A673 (cell line): ENCODE measurements at regions not wholly inside any gene's neighbourhood (a gene's known extent, or its start where the extent isn't known, plus 50 kb on each side); places are given as distances from the start of the nearest gene placed in this dataset.

Experiments
- EZH2 ChIP-seq: fragments of 200-600 bp; sonication (generic); IDR thresholded peaks from 2 replicates; pipeline ENCODE4 v1.6.1; 2017; ENCODE audit warnings: borderline replicate concordance, low read depth, mild to moderate bottlenecking, mixed read lengths, antibody characterized with exemption, low read length; ENCODE audit not compliant: poor library complexity, severe bottlenecking
- TF ChIP-seq, protein P1 (sequence below): fragments of 300-800, 200-600 bp; sonication (generic); conservative IDR thresholded peaks from 2 replicates; pipeline ENCODE4 v1.5.1; 2017; ENCODE audit warnings: low read depth, mild to moderate bottlenecking, antibody characterized with exemption, low read length, moderate library complexity, mixed read lengths

DNA sequence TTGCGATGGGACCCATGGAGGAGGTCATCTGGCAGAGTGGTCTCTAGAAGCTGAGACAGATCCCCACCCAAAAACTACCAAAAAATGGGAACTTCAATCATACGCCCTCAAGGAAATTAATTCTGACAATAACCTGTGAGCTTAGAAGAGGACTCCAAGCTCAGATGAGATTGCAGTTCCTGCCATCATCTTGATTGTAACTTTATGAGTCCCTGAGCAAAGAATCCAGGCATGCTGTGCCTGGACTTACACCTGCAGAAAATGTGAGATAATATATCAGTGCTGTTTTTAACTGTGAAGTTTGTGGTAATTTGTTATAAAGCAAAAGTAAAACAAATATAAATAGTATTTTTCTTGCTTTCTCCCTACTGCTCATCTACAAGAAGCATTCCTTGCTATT lies 299.6 kb upstream of the MBL2 start:
- TF ChIP-seq, protein P1, sequence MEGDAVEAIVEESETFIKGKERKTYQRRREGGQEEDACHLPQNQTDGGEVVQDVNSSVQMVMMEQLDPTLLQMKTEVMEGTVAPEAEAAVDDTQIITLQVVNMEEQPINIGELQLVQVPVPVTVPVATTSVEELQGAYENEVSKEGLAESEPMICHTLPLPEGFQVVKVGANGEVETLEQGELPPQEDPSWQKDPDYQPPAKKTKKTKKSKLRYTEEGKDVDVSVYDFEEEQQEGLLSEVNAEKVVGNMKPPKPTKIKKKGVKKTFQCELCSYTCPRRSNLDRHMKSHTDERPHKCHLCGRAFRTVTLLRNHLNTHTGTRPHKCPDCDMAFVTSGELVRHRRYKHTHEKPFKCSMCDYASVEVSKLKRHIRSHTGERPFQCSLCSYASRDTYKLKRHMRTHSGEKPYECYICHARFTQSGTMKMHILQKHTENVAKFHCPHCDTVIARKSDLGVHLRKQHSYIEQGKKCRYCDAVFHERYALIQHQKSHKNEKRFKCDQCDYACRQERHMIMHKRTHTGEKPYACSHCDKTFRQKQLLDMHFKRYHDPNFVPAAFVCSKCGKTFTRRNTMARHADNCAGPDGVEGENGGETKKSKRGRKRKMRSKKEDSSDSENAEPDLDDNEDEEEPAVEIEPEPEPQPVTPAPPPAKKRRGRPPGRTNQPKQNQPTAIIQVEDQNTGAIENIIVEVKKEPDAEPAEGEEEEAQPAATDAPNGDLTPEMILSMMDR: no peak
- no peak for TF ChIP-seq EZH2
